Activated CD4-positive, alpha-beta T cell treated with anti-CD3 and anti-CD28 coated beads, Interleukin-2, amount 10 ng/mL, durations not matched to agents 7 days and 5 days (primary cell): ENCODE measurements at regions not wholly inside any gene's neighbourhood (a gene's known extent, or its start where the extent isn't known, plus 50 kb on each side); places are given as distances from the start of the nearest gene placed in this dataset.

Experiments used
- CTCF ChIA-PET: fragments of 350-600 bp; sonication (Branson Sonifier 250); formaldehyde crosslinking; loops from one replicate; lab custom pipeline; 2021; ENCODE audit warnings: antibody characterized with exemption; lab: Charles Lee
- POLR2A ChIA-PET: fragments of 350-600 bp; sonication (Branson Sonifier 250); formaldehyde crosslinking; loops from one replicate; lab custom pipeline; 2021; ENCODE audit warnings: antibody characterized with exemption; lab: Charles Lee
- DNase-seq: peaks from one replicate; pipeline ENCODE4 v3.0.0-alpha.2; 2020
- H3K27ac Mint-ChIP-seq: one replicate; pipeline ENCODE4 v1.8.0; 2021; ENCODE audit warnings: mild to moderate bottlenecking, moderate library complexity, mixed read lengths
- H3K27me3 Mint-ChIP-seq: one replicate; pipeline ENCODE4 v1.8.0; 2021; ENCODE audit warnings: mixed read lengths
- H3K36me3 Mint-ChIP-seq: one replicate; pipeline ENCODE4 v1.8.0; 2021; ENCODE audit warnings: low read depth, mixed read lengths
- H3K4me1 Mint-ChIP-seq: one replicate; pipeline ENCODE4 v1.8.0; 2021; ENCODE audit warnings: mixed read lengths
- H3K4me3 Mint-ChIP-seq: one replicate; pipeline ENCODE4 v1.8.0; 2021; ENCODE audit warnings: mild to moderate bottlenecking, moderate library complexity, mixed read lengths
- H3K9me3 Mint-ChIP-seq: one replicate; pipeline ENCODE4 v1.8.0; 2021; ENCODE audit warnings: mixed read lengths

DNA sequence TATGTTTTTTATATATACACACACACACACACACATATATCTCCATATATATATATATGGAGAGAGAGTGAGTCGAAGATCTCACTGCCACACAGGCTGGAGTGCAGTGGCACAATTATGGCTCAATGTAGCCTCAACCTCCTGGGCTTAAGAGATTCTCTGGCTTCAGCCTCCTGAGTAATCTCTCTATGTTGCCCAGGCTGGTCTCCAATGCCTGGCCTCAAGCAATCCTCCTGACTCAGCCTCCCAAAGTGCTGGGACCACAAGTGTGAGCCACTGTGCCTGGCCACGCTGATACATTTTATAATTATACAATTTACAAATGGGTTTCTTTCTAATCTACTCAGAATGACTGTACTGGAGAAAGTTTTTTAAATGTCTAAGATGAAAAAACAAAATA is 664.2 kb downstream of the PTPRC start:
- DNase-seq = no peak

GRCh38 chr1:199305053-199305452 is 666.2 kb downstream of the PTPRC start:
- H3K4me1 Mint-ChIP-seq = peaks cover 4% of the 10 kb centered on the region
- ChIA-PET CTCF (no interaction called here), POLR2A (no interaction called here)
- H3K27me3 Mint-ChIP-seq = peaks cover 2% of the 10 kb centered on the region
- H3K27ac Mint-ChIP-seq = no peak overlapping the region
- peaks cover 2% of the 10 kb centered on the region for H3K9me3 Mint-ChIP-seq
- no peak overlapping the region for H3K4me3 Mint-ChIP-seq
- no peak for DNase-seq
- no peaks in the 10 kb centered on the region for H3K36me3 Mint-ChIP-seq

More for the DNA sequence above, 664.2 kb downstream of the PTPRC start:
- Mint-ChIP-seq H3K9me3 (no peaks in the 10 kb centered on the region), H3K27me3 (peaks cover 2% of the 10 kb centered on the region), H3K4me1 (no peaks in the 10 kb centered on the region), H3K4me3 (no peak overlapping the region), H3K36me3 (no peaks in the 10 kb centered on the region), H3K27ac (no peak overlapping the region)
- CTCF ChIA-PET = no interaction called here
- POLR2A ChIA-PET = no interaction called here

GRCh38 chr1:199307496-199308264 is 668.8 kb downstream of the PTPRC start:
- no peak overlapping the region for H3K4me3 Mint-ChIP-seq

DNA sequence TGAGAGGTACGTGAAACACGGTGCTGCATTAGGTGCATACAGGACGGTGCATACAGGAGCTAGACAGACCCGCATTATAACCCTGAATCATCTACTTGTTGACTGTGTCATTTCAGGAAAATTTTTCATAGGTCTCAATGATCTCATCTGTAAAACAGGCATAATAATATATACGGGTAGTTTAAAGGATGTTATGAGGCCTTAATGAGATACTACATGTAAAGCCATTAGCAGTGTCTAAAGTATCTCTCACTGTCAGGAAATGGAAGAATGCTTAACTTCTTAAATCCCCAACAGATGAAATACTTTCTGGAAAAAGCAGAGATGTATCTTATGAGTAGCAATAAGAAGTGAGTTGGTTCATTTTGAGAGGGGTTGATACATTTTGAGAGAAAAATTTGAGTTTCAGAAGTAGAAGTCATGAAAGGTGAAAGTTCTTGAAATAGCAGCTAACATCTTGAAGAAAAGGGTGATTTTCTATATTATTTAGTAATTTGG is 669.6 kb downstream of the PTPRC start:
- POLR2A ChIA-PET = interaction anchor here (0.6 kb wide), 1 partner anchor 33 kb away, joined by 3 read pairs; no protein-coding TSS in a partner anchor

More at GRCh38 chr1:199307496-199308264, 668.8 kb downstream of the PTPRC start:
- Mint-ChIP-seq H3K27me3 (peaks cover 2% of the 10 kb centered on the region), H3K4me1 (peaks cover 4% of the 10 kb centered on the region), H3K36me3 (no peaks in the 10 kb centered on the region), H3K9me3 (peaks cover 3% of the 10 kb centered on the region), H3K27ac (no peak overlapping the region)
- CTCF ChIA-PET = interaction anchor here (1.0 kb wide), 1 partner anchor 195 kb away, joined by 3 read pairs; no protein-coding TSS in a partner anchor
- POLR2A ChIA-PET = interaction anchor here (0.6 kb wide), 1 partner anchor 34 kb away, joined by 3 read pairs; no protein-coding TSS in a partner anchor
- DNase-seq = no peak

GRCh38 chr1:199310708-199311107 is 671.9 kb downstream of the PTPRC start:
- DNase-seq = no peak
- H3K36me3 Mint-ChIP-seq = no peaks in the 10 kb centered on the region
- no peaks in the 10 kb centered on the region for H3K27me3 Mint-ChIP-seq
- H3K9me3 Mint-ChIP-seq = peaks cover 3% of the 10 kb centered on the region
- H3K4me3 Mint-ChIP-seq = no peak overlapping the region
- H3K27ac Mint-ChIP-seq = no peak overlapping the region
- H3K4me1 Mint-ChIP-seq = peaks cover 4% of the 10 kb centered on the region
- ChIA-PET POLR2A (no interaction called here), CTCF (no interaction called here)

More for the DNA sequence above, 669.6 kb downstream of the PTPRC start:
- no peak for DNase-seq
- no peaks in the 10 kb centered on the region for H3K36me3 Mint-ChIP-seq
- peaks cover 4% of the 10 kb centered on the region for H3K4me1 Mint-ChIP-seq
- peaks cover 2% of the 10 kb centered on the region for H3K27me3 Mint-ChIP-seq
- CTCF ChIA-PET = interaction anchor here (1.0 kb wide), 1 partner anchor 196 kb away, joined by 3 read pairs; no protein-coding TSS in a partner anchor
- no peak overlapping the region for H3K4me3 Mint-ChIP-seq
- H3K27ac Mint-ChIP-seq = no peak overlapping the region
- peaks cover 3% of the 10 kb centered on the region for H3K9me3 Mint-ChIP-seq

DNA sequence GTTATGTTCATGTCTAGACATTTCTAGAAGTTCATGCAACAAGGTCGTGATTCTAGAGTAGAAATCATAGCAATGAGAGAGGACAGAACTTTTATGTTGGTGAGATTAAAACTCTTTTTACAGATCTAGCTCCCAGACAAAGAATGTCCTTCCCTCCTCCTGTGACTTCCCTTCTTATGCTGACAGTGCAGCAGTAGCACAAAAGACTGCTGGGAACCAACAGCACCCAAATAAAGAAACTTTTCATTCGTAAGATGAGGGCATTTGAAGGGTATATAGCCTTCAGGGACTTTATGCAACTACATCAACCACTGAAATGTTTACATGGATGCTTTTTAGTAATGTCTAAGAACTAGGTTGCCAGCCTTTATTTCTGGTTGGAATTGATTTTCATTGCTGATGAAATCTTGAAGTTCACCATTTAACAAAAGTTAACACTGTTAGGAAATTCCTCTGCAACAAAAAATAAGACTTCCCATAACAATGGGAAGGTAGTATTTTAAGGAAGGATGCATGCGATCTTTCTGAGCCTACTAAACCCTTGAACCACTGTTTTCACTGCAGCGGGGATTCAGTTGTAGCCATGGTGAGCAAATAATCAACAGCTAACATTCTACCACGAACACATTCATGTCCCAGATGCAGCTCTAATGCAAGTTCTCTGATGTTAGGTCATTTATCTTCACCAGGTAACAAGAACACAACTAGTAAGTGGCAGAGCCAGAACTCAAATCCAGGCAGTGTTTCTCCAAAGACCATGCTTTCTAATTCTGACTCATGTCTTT is 672.8 kb downstream of the PTPRC start:
- Mint-ChIP-seq H3K9me3 (peaks cover 3% of the 10 kb centered on the region), H3K4me1 (peaks cover 4% of the 10 kb centered on the region), H3K4me3 (no peak overlapping the region), H3K27ac (no peak overlapping the region), H3K27me3 (no peaks in the 10 kb centered on the region), H3K36me3 (no peaks in the 10 kb centered on the region)
- ChIA-PET CTCF (no interaction called here), POLR2A (no interaction called here)
- DNase-seq = no peak

DNA sequence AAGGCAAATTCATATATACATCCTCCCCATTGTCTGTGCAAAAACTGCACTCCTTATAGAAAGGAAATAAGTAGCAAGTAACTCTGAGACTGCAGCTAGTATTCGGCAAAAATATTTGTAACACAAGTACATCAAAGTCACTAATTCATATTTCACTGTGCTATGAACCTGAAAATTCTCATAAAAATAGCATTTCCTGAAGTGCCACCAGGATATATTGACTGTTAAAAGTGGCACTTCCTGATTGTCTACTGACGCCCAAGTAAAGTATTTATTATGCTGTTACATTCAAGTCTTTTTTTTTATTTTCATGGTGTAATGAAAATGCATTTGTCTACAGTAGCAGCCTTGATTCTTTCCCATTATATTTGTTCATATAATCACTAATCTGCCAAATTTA is 673.8 kb downstream of the PTPRC start:
- Mint-ChIP-seq H3K9me3 (peaks cover 3% of the 10 kb centered on the region), H3K27ac (no peak overlapping the region), H3K36me3 (no peaks in the 10 kb centered on the region), H3K4me1 (peaks cover 4% of the 10 kb centered on the region), H3K27me3 (no peaks in the 10 kb centered on the region), H3K4me3 (no peak overlapping the region)
- DNase-seq = no peak
- ChIA-PET POLR2A (no interaction called here), CTCF (no interaction called here)

GRCh38 chr1:199313444-199313843 is 674.6 kb downstream of the PTPRC start:
- ChIA-PET POLR2A (no interaction called here), CTCF (no interaction called here)
- Mint-ChIP-seq H3K36me3 (no peaks in the 10 kb centered on the region), H3K9me3 (peaks cover 3% of the 10 kb centered on the region), H3K4me1 (peaks cover under 1% of the 10 kb centered on the region), H3K27ac (no peak overlapping the region), H3K4me3 (no peak overlapping the region), H3K27me3 (no peaks in the 10 kb centered on the region)
- DNase-seq = no peak

- CTCF ChIA-PET = no interaction called here
- no peaks in the 10 kb centered on the region for H3K4me1 Mint-ChIP-seq
- no peak overlapping the region for H3K4me3 Mint-ChIP-seq
- POLR2A ChIA-PET = no interaction called here
- no peaks in the 10 kb centered on the region for H3K36me3 Mint-ChIP-seq
- H3K27ac Mint-ChIP-seq = no peak overlapping the region
- no peaks in the 10 kb centered on the region for H3K9me3 Mint-ChIP-seq
- DNase-seq = no peak
- H3K27me3 Mint-ChIP-seq = no peaks in the 10 kb centered on the region
Observed at GRCh38 chr1:199319341-199319740, 680.5 kb downstream of the PTPRC start.

DNA sequence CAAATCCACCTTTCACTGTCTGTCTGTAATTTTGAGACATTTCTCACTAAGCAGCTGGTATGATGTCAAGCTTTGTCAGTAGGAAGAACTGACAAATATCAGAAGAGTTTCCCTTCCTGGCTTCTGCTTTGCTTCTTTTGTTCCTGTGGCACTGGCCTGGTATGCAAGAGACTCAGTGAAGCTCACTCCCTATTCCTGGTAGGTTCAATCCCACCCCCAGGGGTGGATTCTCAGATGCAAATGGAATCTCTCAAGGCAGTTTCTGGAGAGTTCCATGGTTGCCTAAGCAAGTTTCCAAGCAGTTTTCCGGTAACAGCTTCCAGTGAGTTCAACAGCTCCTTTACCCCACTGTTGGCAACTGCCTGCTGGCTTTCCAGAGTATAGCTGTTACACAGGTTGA is 683.4 kb downstream of the PTPRC start:
- no peak overlapping the region for H3K27ac Mint-ChIP-seq
- no peaks in the 10 kb centered on the region for H3K27me3 Mint-ChIP-seq
- DNase-seq = no peak
- ChIA-PET CTCF (no interaction called here), POLR2A (no interaction called here)
- peaks cover 3% of the 10 kb centered on the region for H3K9me3 Mint-ChIP-seq
- no peaks in the 10 kb centered on the region for H3K4me1 Mint-ChIP-seq
- H3K36me3 Mint-ChIP-seq = no peaks in the 10 kb centered on the region
- no peak overlapping the region for H3K4me3 Mint-ChIP-seq

DNA sequence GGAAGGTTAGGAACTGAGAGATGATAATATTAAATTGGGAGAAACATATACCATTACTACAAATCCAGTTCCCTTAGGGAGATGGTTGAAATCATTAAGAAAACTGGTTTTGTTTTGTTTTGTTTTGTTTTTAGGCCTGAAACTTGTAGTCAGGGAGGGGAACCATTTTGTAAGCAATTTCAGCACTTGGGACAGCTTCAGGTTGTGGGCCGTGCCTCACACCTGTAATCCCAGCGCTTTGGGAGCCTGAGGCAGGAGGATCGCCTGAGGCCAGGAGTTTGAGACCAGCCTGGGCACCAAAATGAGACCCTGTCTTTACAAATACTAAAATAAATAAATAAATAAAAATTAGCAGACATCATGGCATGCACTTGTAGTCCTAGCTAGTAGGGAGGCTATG is 694.3 kb upstream of the NR5A2 start:
- Mint-ChIP-seq H3K4me1 (no peaks in the 10 kb centered on the region), H3K27ac (no peak overlapping the region), H3K9me3 (peaks cover 2% of the 10 kb centered on the region), H3K36me3 (no peaks in the 10 kb centered on the region), H3K27me3 (no peaks in the 10 kb centered on the region), H3K4me3 (no peak overlapping the region)
- ChIA-PET POLR2A (no interaction called here), CTCF (no interaction called here)
- DNase-seq = no peak

GRCh38 chr1:199335496-199335895 is 692.0 kb upstream of the NR5A2 start:
- Mint-ChIP-seq H3K9me3 (no peaks in the 10 kb centered on the region), H3K4me1 (no peaks in the 10 kb centered on the region), H3K36me3 (no peaks in the 10 kb centered on the region), H3K27ac (no peak overlapping the region), H3K27me3 (peaks cover 14% of the 10 kb centered on the region), H3K4me3 (no peak overlapping the region)
- DNase-seq = no peak
- ChIA-PET CTCF (no interaction called here), POLR2A (no interaction called here)
